ENCODE measurements at regions not wholly inside any gene's neighbourhood (a gene's known extent, or its start where the extent isn't known, plus 50 kb on each side); places are given as distances from the start of the nearest gene placed in this dataset.

DNA sequence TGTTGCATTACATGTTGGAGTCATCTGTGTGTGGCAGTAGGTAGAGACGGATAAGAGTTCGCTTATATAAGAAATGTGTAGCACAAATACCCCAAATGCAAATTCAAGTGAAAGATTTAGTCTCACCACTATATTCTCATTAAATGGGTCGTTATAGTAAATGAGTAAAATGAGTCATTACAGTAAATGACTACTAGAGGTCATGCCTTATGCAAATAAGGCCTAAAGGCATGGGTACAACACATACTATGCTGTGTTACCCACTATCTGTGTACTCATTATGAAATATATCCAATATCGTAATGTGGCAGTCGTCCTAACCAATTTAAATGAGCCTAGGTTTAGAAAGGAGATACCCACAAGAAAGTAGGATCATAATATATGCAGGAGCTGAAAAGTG lies 1603.1 kb downstream of the C4orf33 start:
- DNase-seq, result no peak
- TF ChIP-seq CTCF (IDR thresholded peaks at IDR 0.05; ENCODE audit: low read depth, low read length, missing control alignments), result no peak
- in situ Hi-C loops (cut with HindIII; ENCODE audit: low pct_ligation_motif_present, low sequenced_read_pairs), result no loop called here
- H3K36me3 ChIP-seq (replicated peaks), result no peaks in the 10 kb centered on the region
- H3K4me3 ChIP-seq (ENCODE audit: low read depth, low read length), result no peak overlapping the region
- H3K27me3 ChIP-seq (replicated peaks), result no peaks in the 10 kb centered on the region
- no peak overlapping the region for H3K27ac ChIP-seq

- no peak for DNase-seq
- H3K27me3 ChIP-seq (replicated peaks), result no peaks in the 10 kb centered on the region
- no peak overlapping the region for H3K27ac ChIP-seq
- H3K4me3 ChIP-seq (ENCODE audit: low read depth, low read length), result no peak overlapping the region
- no peak for TF ChIP-seq CTCF (IDR thresholded peaks at IDR 0.05; ENCODE audit: low read depth, low read length, missing control alignments)
- in situ Hi-C loops (cut with HindIII; ENCODE audit: low pct_ligation_motif_present, low sequenced_read_pairs), result no loop called here
- H3K36me3 ChIP-seq (replicated peaks), result no peaks in the 10 kb centered on the region
Observed at GRCh38 chr4:130703211-130703935, 1607.4 kb downstream of the C4orf33 start.

DNA sequence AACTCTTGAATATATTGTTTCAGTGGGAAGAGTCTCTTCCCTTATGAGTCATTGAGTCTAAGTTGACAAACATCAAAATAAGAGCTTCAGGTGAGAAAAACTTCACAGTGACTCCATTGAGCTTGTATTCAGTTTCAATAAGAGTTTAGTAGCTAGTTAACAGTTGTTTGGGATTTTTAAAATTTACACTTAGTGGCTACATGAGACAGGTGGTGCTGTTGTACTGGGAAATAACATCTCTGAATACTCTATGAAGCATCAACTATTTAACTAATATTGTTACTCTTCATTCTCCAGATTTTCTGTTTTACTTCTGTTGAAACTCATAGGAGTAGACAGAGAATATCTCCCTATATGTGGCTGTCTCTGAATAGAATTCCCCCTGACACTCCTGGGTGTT lies 1609.1 kb downstream of the C4orf33 start:
- H3K27me3 ChIP-seq (replicated peaks), result no peaks in the 10 kb centered on the region
- DNase-seq, result no peak
- no peak for TF ChIP-seq CTCF (IDR thresholded peaks at IDR 0.05; ENCODE audit: low read depth, low read length, missing control alignments)
- in situ Hi-C loops (cut with HindIII; ENCODE audit: low pct_ligation_motif_present, low sequenced_read_pairs), result no loop called here
- no peaks in the 10 kb centered on the region for H3K36me3 ChIP-seq (replicated peaks)
- H3K27ac ChIP-seq, result no peak overlapping the region
- H3K4me3 ChIP-seq (ENCODE audit: low read depth, low read length), result no peak overlapping the region

- DNase-seq, result no peak
- Histone ChIP-seq H3K36me3 (replicated peaks) (no peaks in the 10 kb centered on the region), H3K27me3 (replicated peaks) (no peaks in the 10 kb centered on the region), H3K4me3 (ENCODE audit: low read depth, low read length) (no peak overlapping the region), H3K27ac (no peak overlapping the region)
- in situ Hi-C loops (cut with HindIII; ENCODE audit: low pct_ligation_motif_present, low sequenced_read_pairs), result no loop called here
- no peak for TF ChIP-seq CTCF (IDR thresholded peaks at IDR 0.05; ENCODE audit: low read depth, low read length, missing control alignments)
Observed at GRCh38 chr4:130712038-130712437, 1616.1 kb downstream of the C4orf33 start.

GRCh38 chr4:130714006-130714405 lies 1618.1 kb downstream of the C4orf33 start:
- in situ Hi-C loops (cut with HindIII; ENCODE audit: low pct_ligation_motif_present, low sequenced_read_pairs), result no loop called here
- no peaks in the 10 kb centered on the region for H3K27me3 ChIP-seq (replicated peaks)
- no peaks in the 10 kb centered on the region for H3K36me3 ChIP-seq (replicated peaks)
- no peak overlapping the region for H3K27ac ChIP-seq
- TF ChIP-seq CTCF (IDR thresholded peaks at IDR 0.05; ENCODE audit: low read depth, low read length, missing control alignments), result no peak
- H3K4me3 ChIP-seq (ENCODE audit: low read depth, low read length), result no peak overlapping the region
- no peak for DNase-seq

DNA sequence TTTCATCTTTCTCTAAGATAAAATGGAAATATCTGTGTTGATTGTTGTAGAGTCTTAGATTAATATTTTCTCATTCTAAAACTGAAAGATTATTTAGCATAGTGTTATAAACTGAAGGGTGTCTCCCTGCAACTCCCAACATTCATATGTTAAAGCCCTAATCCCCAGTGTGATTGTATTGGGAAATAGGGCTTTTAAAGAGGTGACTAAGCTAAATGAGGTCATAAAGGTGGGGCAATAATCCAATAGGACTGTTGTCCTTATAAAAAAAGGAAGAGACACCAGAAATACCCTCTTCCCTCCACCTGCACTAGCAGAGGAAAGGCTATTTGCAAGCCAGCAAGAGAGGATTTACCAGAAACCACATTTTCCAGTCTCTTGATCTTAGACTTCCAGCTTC lies 1626.4 kb downstream of the C4orf33 start:
- no peak for TF ChIP-seq CTCF (IDR thresholded peaks at IDR 0.05; ENCODE audit: low read depth, low read length, missing control alignments)
- Histone ChIP-seq H3K27ac (no peak overlapping the region), H3K27me3 (replicated peaks) (no peaks in the 10 kb centered on the region), H3K4me3 (ENCODE audit: low read depth, low read length) (no peak overlapping the region), H3K36me3 (replicated peaks) (no peaks in the 10 kb centered on the region)
- DNase-seq, result no peak
- in situ Hi-C loops (cut with HindIII; ENCODE audit: low pct_ligation_motif_present, low sequenced_read_pairs), result no loop called here

Measured in brain microvascular endothelial cell (primary cell).